ENCODE measurements at regions not wholly inside any gene's neighbourhood (a gene's known extent, or its start where the extent isn't known, plus 50 kb on each side); places are given as distances from the start of the nearest gene placed in this dataset.

- intact Hi-C loops (cut with DNase I) = no loop called here
- Histone ChIP-seq H3K9me3 (no peaks in the 10 kb centered on the region), H3K27me3 (replicated peaks; ENCODE audit: insufficient read depth) (no peaks in the 10 kb centered on the region), H3K27ac (no peak overlapping the region), H3K4me3 (no peak overlapping the region), H3K36me3 (no peaks in the 10 kb centered on the region), H3K4me1 (replicated peaks) (no peaks in the 10 kb centered on the region)
- no peak for DNase-seq (ENCODE audit: low spot score)
- WGBS = 83% methylated on average over 11 of the region's 11 CpGs
- TF ChIP-seq POLR2A (IDR thresholded peaks at IDR 0.05) = no peak
- TF ChIP-seq POLR2AphosphoS5 (IDR thresholded peaks at IDR 0.05) = no peak
- no peak for TF ChIP-seq CTCF (IDR thresholded peaks at IDR 0.05)
These were observed 138.9 kb upstream of the DCC start for GRCh38 chr18:52200921-52201663.

- H3K4me3 ChIP-seq = no peak overlapping the region
- no peaks in the 10 kb centered on the region for H3K36me3 ChIP-seq
- no peak overlapping the region for H3K27ac ChIP-seq
- H3K4me1 ChIP-seq (replicated peaks) = no peaks in the 10 kb centered on the region
- DNase-seq (ENCODE audit: low spot score) = no peak
- 88% methylated on average over 3 of the region's 3 CpGs for WGBS
- TF ChIP-seq POLR2AphosphoS5 (IDR thresholded peaks at IDR 0.05) (no peak), CTCF (IDR thresholded peaks at IDR 0.05) (no peak), POLR2A (IDR thresholded peaks at IDR 0.05) (no peak)
- H3K9me3 ChIP-seq = no peaks in the 10 kb centered on the region
- no peaks in the 10 kb centered on the region for H3K27me3 ChIP-seq (replicated peaks; ENCODE audit: insufficient read depth)
- intact Hi-C loops (cut with DNase I) = no loop called here
These were observed 131.4 kb upstream of the DCC start for GRCh38 chr18:52208646-52209045.

- Histone ChIP-seq H3K4me3 (no peak overlapping the region), H3K4me1 (replicated peaks) (no peaks in the 10 kb centered on the region), H3K9me3 (no peaks in the 10 kb centered on the region), H3K27me3 (replicated peaks; ENCODE audit: insufficient read depth) (no peaks in the 10 kb centered on the region), H3K36me3 (no peaks in the 10 kb centered on the region), H3K27ac (no peak overlapping the region)
- TF ChIP-seq POLR2AphosphoS5 (IDR thresholded peaks at IDR 0.05) (no peak), POLR2A (IDR thresholded peaks at IDR 0.05) (no peak), CTCF (IDR thresholded peaks at IDR 0.05) (no peak)
- no peak for DNase-seq (ENCODE audit: low spot score)
- intact Hi-C loops (cut with DNase I) = no loop called here
These were observed 123.9 kb upstream of the DCC start for GRCh38 chr18:52216109-52216508.

GRCh38 chr18:52216666-52217065 lies 123.3 kb upstream of the DCC start:
- H3K4me3 ChIP-seq = no peak overlapping the region
- TF ChIP-seq POLR2AphosphoS5 (IDR thresholded peaks at IDR 0.05) (no peak), CTCF (IDR thresholded peaks at IDR 0.05) (no peak), POLR2A (IDR thresholded peaks at IDR 0.05) (no peak)
- intact Hi-C loops (cut with DNase I) = no loop called here
- WGBS = 64% methylated on average over 1 of the region's 1 CpG
- H3K27me3 ChIP-seq (replicated peaks; ENCODE audit: insufficient read depth) = no peaks in the 10 kb centered on the region
- H3K4me1 ChIP-seq (replicated peaks) = no peaks in the 10 kb centered on the region
- H3K27ac ChIP-seq = no peak overlapping the region
- H3K9me3 ChIP-seq = no peaks in the 10 kb centered on the region
- no peak for DNase-seq (ENCODE audit: low spot score)
- no peaks in the 10 kb centered on the region for H3K36me3 ChIP-seq

GRCh38 chr18:52219102-52219501 lies 120.9 kb upstream of the DCC start:
- intact Hi-C loops (cut with DNase I) = no loop called here
- no peak for TF ChIP-seq POLR2A (IDR thresholded peaks at IDR 0.05)
- no peak for TF ChIP-seq CTCF (IDR thresholded peaks at IDR 0.05)
- TF ChIP-seq POLR2AphosphoS5 (IDR thresholded peaks at IDR 0.05) = no peak
- WGBS = 46% methylated on average over 3 of the region's 3 CpGs

More at GRCh38 chr18:52219102-52219501, 120.9 kb upstream of the DCC start:
- H3K4me1 ChIP-seq (replicated peaks) = no peaks in the 10 kb centered on the region
- H3K27me3 ChIP-seq (replicated peaks; ENCODE audit: insufficient read depth) = no peaks in the 10 kb centered on the region
- no peaks in the 10 kb centered on the region for H3K36me3 ChIP-seq
- H3K27ac ChIP-seq = no peak overlapping the region
- no peak for DNase-seq (ENCODE audit: low spot score)
- no peaks in the 10 kb centered on the region for H3K9me3 ChIP-seq
- H3K4me3 ChIP-seq = no peak overlapping the region
